ENCODE measurements at regions not wholly inside any gene's neighbourhood (a gene's known extent, or its start where the extent isn't known, plus 50 kb on each side); places are given as distances from the start of the nearest gene placed in this dataset.

GRCh38 chr16:52756812-52757517 lies 210.0 kb upstream of the TOX3 start:
- no peak overlapping the region for H3K27ac ChIP-seq (ENCODE audit: low read depth, low read length, poor library complexity, severe bottlenecking)
- H2AFZ ChIP-seq (ENCODE audit: low read length): no peak overlapping the region
- no peaks in the 10 kb centered on the region for H3F3A ChIP-seq (ENCODE audit: insufficient read depth, low read length)
- no peak overlapping the region for H3K9ac ChIP-seq (ENCODE audit: low read length)
- H3K4me1 ChIP-seq (ENCODE audit: insufficient read depth, low read length, severe bottlenecking): no peaks in the 10 kb centered on the region
- TF ChIP-seq CTCF (IDR thresholded peaks at IDR 0.05; ENCODE audit: low read length) (no peak), EZH2 (IDR thresholded peaks at IDR 0.05; ENCODE audit: borderline replicate concordance, low read length) (no peak)
- H4K20me1 ChIP-seq (ENCODE audit: insufficient read depth, low read length): no peaks in the 10 kb centered on the region
- H3K9me3 ChIP-seq (ENCODE audit: low read length): no peaks in the 10 kb centered on the region
- H3K36me3 ChIP-seq (ENCODE audit: insufficient read depth, low read length): no peaks in the 10 kb centered on the region
- H3K9me2 ChIP-seq (ENCODE audit: low read depth, low read length): no peaks in the 10 kb centered on the region
- no peak overlapping the region for H3K4me3 ChIP-seq (ENCODE audit: low read depth, low read length, poor library complexity, severe bottlenecking)
- no peaks in the 10 kb centered on the region for H3K79me2 ChIP-seq (ENCODE audit: insufficient read depth, low read length)
- H3K4me2 ChIP-seq (ENCODE audit: low read length): no peak overlapping the region
- H3K27me3 ChIP-seq (ENCODE audit: insufficient read depth, low read length): no peaks in the 10 kb centered on the region

DNA sequence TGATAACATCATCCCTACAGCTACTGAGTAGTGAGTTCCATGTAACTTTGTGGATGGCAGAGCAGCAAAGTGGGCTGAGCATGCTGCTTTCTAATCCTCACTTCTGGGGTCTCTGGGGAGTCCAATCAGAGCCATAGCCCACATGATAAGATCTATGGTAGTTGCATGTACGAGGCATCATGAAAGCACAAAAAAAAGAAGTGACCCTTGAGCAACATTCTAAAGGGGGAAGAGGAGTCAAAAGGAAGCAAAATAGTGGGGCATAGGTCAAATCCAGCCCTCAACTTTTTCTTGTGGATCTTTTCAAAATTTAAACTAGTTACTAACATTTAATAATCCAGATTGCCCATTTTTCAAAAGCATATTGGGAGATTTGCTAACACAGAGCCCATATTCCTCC lies 208.5 kb upstream of the TOX3 start:
- Histone ChIP-seq H4K20me1 (ENCODE audit: insufficient read depth, low read length) (no peaks in the 10 kb centered on the region), H3K9me2 (ENCODE audit: low read depth, low read length) (no peaks in the 10 kb centered on the region), H3K9me3 (ENCODE audit: low read length) (no peaks in the 10 kb centered on the region), H3K27me3 (ENCODE audit: insufficient read depth, low read length) (no peaks in the 10 kb centered on the region), H3K79me2 (ENCODE audit: insufficient read depth, low read length) (no peaks in the 10 kb centered on the region), H3K9ac (ENCODE audit: low read length) (no peak overlapping the region), H3K4me2 (ENCODE audit: low read length) (no peak overlapping the region), H3K4me1 (ENCODE audit: insufficient read depth, low read length, severe bottlenecking) (no peaks in the 10 kb centered on the region), H3F3A (ENCODE audit: insufficient read depth, low read length) (no peaks in the 10 kb centered on the region), H3K27ac (ENCODE audit: low read depth, low read length, poor library complexity, severe bottlenecking) (no peak overlapping the region), H2AFZ (ENCODE audit: low read length) (no peak overlapping the region), H3K4me3 (ENCODE audit: low read depth, low read length, poor library complexity, severe bottlenecking) (no peak overlapping the region), H3K36me3 (ENCODE audit: insufficient read depth, low read length) (no peaks in the 10 kb centered on the region)
- TF ChIP-seq EZH2 (IDR thresholded peaks at IDR 0.05; ENCODE audit: borderline replicate concordance, low read length) (no peak), CTCF (IDR thresholded peaks at IDR 0.05; ENCODE audit: low read length) (no peak)

GRCh38 chr16:52751035-52751434 lies 204.1 kb upstream of the TOX3 start:
- Histone ChIP-seq H3K79me2 (ENCODE audit: insufficient read depth, low read length) (no peaks in the 10 kb centered on the region), H4K20me1 (ENCODE audit: insufficient read depth, low read length) (no peaks in the 10 kb centered on the region), H3K9me3 (ENCODE audit: low read length) (no peaks in the 10 kb centered on the region), H3K4me3 (ENCODE audit: low read depth, low read length, poor library complexity, severe bottlenecking) (no peak overlapping the region), H3K4me1 (ENCODE audit: insufficient read depth, low read length, severe bottlenecking) (no peaks in the 10 kb centered on the region), H3K27me3 (ENCODE audit: insufficient read depth, low read length) (no peaks in the 10 kb centered on the region), H3F3A (ENCODE audit: insufficient read depth, low read length) (no peaks in the 10 kb centered on the region), H3K36me3 (ENCODE audit: insufficient read depth, low read length) (no peaks in the 10 kb centered on the region), H3K9ac (ENCODE audit: low read length) (no peak overlapping the region), H3K27ac (ENCODE audit: low read depth, low read length, poor library complexity, severe bottlenecking) (no peak overlapping the region), H2AFZ (ENCODE audit: low read length) (no peak overlapping the region), H3K9me2 (ENCODE audit: low read depth, low read length) (no peaks in the 10 kb centered on the region), H3K4me2 (ENCODE audit: low read length) (no peak overlapping the region)
- TF ChIP-seq EZH2 (IDR thresholded peaks at IDR 0.05; ENCODE audit: borderline replicate concordance, low read length) (no peak), CTCF (IDR thresholded peaks at IDR 0.05; ENCODE audit: low read length) (no peak)

All from OCI-LY1 (cell line).